HCT116 (cell line): ENCODE measurements at regions not wholly inside any gene's neighbourhood (a gene's known extent, or its start where the extent isn't known, plus 50 kb on each side); places are given as distances from the start of the nearest gene placed in this dataset.
"Not testable (repeated sequence)": the region's sequence is repeated elsewhere in the genome, so short reads cannot be mapped to it uniquely, and the experiment has no call there.

Experiments used
- CTCF ChIP-seq, 3 experiments: fragments of 200-600 bp in 1 of 3; sonication (generic) in 1 of 3; IDR thresholded peaks in 2 of 3; conservative IDR thresholded peaks in 1 of 3; 2 replicates each; pipeline ENCODE4 v1.5.1; 2012 to 2017; ENCODE audit warnings: low read depth in 2 of 3, low read length in 2 of 3, antibody characterized with exemption in 1 of 3, borderline replicate concordance in 1 of 3, control low read depth in 1 of 3, mild to moderate bottlenecking in 1 of 3, mixed read lengths in 1 of 3, mixed run types in 1 of 3, moderate library complexity in 1 of 3; ENCODE audit not compliant: insufficient read depth in 1 of 3
- EZH2 ChIP-seq: fragments of 200-600 bp; sonication (generic); IDR thresholded peaks from 2 replicates; pipeline ENCODE4 v1.6.1; 2017; ENCODE audit warnings: antibody characterized with exemption, mixed run types
- MAX ChIP-seq: IDR thresholded peaks from 2 replicates; pipeline ENCODE4 v1.6.1; 2012
- POLR2A ChIP-seq: IDR thresholded peaks from 2 replicates; pipeline ENCODE4 v1.7.0; 2011; ENCODE audit warnings: borderline replicate concordance; ENCODE audit not compliant: insufficient read depth, insufficient read length; ENCODE audit errors: extremely low read depth
- REST ChIP-seq: IDR thresholded peaks from 2 replicates; pipeline ENCODE4 v1.6.1; 2012; ENCODE audit warnings: low read depth
- SP1 ChIP-seq: IDR thresholded peaks from 2 replicates; pipeline ENCODE4 v1.6.1; 2012; ENCODE audit warnings: low read depth
- TCF7L2 ChIP-seq: IDR thresholded peaks from 2 replicates; pipeline ENCODE4 v1.7.0; 2011; ENCODE audit warnings: borderline replicate concordance, inconsistent platforms; ENCODE audit not compliant: insufficient read depth, insufficient read length; ENCODE audit errors: extremely low read depth
- ZBTB33 ChIP-seq: IDR thresholded peaks from 2 replicates; pipeline ENCODE4 v1.6.1; 2011; ENCODE audit warnings: mild to moderate bottlenecking, low read length, moderate library complexity; ENCODE audit not compliant: insufficient replicate concordance; ENCODE audit errors: extremely low read depth
- ZNF274 ChIP-seq: fragments of 200-500 bp; sonication (Bioruptor generic); IDR thresholded peaks from 2 replicates; pipeline ENCODE4 v1.6.1; 2014; ENCODE audit warnings: mild to moderate bottlenecking, low read depth, low read length, inconsistent platforms

- not testable (repeated sequence) for TF ChIP-seq ZBTB33; SP1; REST; CTCF (IDR thresholded peaks at IDR 0.05 in 2 of 3, conservative IDR thresholded peaks at IDR 0.05 in 1 of 3; ENCODE audit: borderline replicate concordance in 1 of 3, insufficient read depth in 1 of 3, low read depth in 2 of 3, low read length in 2 of 3); POLR2A; MAX; EZH2; ZNF274; TCF7L2
Measured at GRCh38 chrY:18461211-18461911, 85.2 kb upstream of the HSFY1 start.
